Thyroid gland (tissue), 4 donors: ENCODE measurements at regions not wholly inside any gene's neighbourhood (a gene's known extent, or its start where the extent isn't known, plus 50 kb on each side); places are given as distances from the start of the nearest gene placed in this dataset. TPM values are rescaled to one million over a fixed set of nuclear protein-coding genes. Genes with fewer than 3 reads are reported as not detected.
A peak's percentile ranks its signal among the peaks of the same experiment; 100 is the strongest.

ENCODE experiments used
- DNase-seq, 2 donors: peaks; one replicate each; pipeline ENCODE4 v3.0.0-alpha.2; 2019
- H3K27ac ChIP-seq, 3 donors: fragments of 200-600 bp; sonication (generic); 1 replicate in 2 of 3; 2 replicates in 1 of 3; pipeline ENCODE4 v1.5.1; 2016 to 2019; ENCODE audit warnings: mild to moderate bottlenecking in 1 of 3, moderate library complexity in 1 of 3
- H3K27me3 ChIP-seq: fragments of 200-600 bp; sonication (generic); one replicate; pipeline ENCODE4 v1.5.1; 2019
- H3K36me3 ChIP-seq, 2 donors: fragments of 200-600 bp; sonication (generic); one replicate each; pipeline ENCODE4 v1.5.1; 2016 to 2019
- H3K4me1 ChIP-seq, 2 donors: fragments of 200-600 bp; sonication (generic); one replicate each; pipeline ENCODE4 v1.5.1; 2017 to 2019
- H3K4me3 ChIP-seq, 3 donors: fragments of 200-600 bp; sonication (generic); replicated peaks in 1 of 3; 1 replicate in 2 of 3; 2 replicates in 1 of 3; pipeline ENCODE4 v1.5.1; 2016; ENCODE audit warnings: mild to moderate bottlenecking in 1 of 3
- H3K9me3 ChIP-seq: fragments of 200-600 bp; sonication (generic); one replicate; pipeline ENCODE4 v1.5.1; 2017
- CTCF ChIP-seq, 6 experiments: fragments of 200-600 bp in 3 of 6; fragments of 450-650 bp in 3 of 6; sonication (generic) in 3 of 6; IDR thresholded peaks; one replicate each; pipeline ENCODE4 v1.5.1; 2016 to 2019; ENCODE audit warnings: antibody characterized with exemption in 6 of 6, mild to moderate bottlenecking in 2 of 6, inconsistent platforms in 1 of 6, moderate library complexity in 1 of 6
- POLR2A ChIP-seq, 2 donors: fragments of 450-650 bp; IDR thresholded peaks; one replicate each; pipeline ENCODE4 v1.6.1; 2017; ENCODE audit warnings: antibody characterized with exemption in 2 of 2, mild to moderate bottlenecking in 2 of 2, moderate library complexity in 1 of 2
- WGBS, 2 donors: methylation state at CpG; one replicate each; pipeline ENCODE4 v1.1.5; 2017; 5-methylcytosine and 5-hydroxymethylcytosine counted together
- intact Hi-C: fragments of 100-400 bp; cut with DNase I; formaldehyde crosslinking; loops from one replicate; pipeline ENCODE4 v1.15.1; 2023
- microRNA-seq: library from miRNA; unstranded; fragments of <30 nt; microRNA quantifications from one replicate; pipeline ENCODE4, GENCODE V29; 2016
- small RNA-seq: library from RNA; depleted of rRNA; stranded (forward); fragments of <200 nt; gene quantifications from one replicate; pipeline ENCODE3, GENCODE V24; 2016

- WGBS, 2 donors, result 90 to 92% methylated on average over 1 of the region's 1 CpG
- intact Hi-C loops, result no loop called here
- Histone ChIP-seq H3K4me3 (no peak overlapping the region), H3K4me1 (no peaks in the 10 kb centered on the region), H3K36me3 (no peaks in the 10 kb centered on the region), H3K27me3 (no peaks in the 10 kb centered on the region), H3K27ac (no peak overlapping the region), H3K9me3 (no peaks in the 10 kb centered on the region)
- DNase-seq, result no peak
- no peak for TF ChIP-seq CTCF (IDR thresholded peaks at IDR 0.05)
- TF ChIP-seq POLR2A (IDR thresholded peaks at IDR 0.05), result no peak
Observed at GRCh38 chr18:47317824-47318508, 66.5 kb upstream of the SKOR2 start.

GRCh38 chr18:47316924-47317323, 65.5 kb upstream of the SKOR2 start:
- TF ChIP-seq CTCF (IDR thresholded peaks at IDR 0.05), result no peak
- no peak for TF ChIP-seq POLR2A (IDR thresholded peaks at IDR 0.05)
- no peaks in the 10 kb centered on the region for H3K9me3 ChIP-seq
- H3K36me3 ChIP-seq, result no peaks in the 10 kb centered on the region
- no peak for DNase-seq
- H3K4me3 ChIP-seq, result no peak overlapping the region
- H3K27ac ChIP-seq, result no peak overlapping the region
- no peaks in the 10 kb centered on the region for H3K27me3 ChIP-seq
- no peaks in the 10 kb centered on the region for H3K4me1 ChIP-seq
- intact Hi-C loops, result no loop called here
- WGBS, 2 donors, result 87 to 89% methylated on average over 4 of the region's 4 CpGs

- no peak overlapping the region for H3K4me3 ChIP-seq
- no peaks in the 10 kb centered on the region for H3K27me3 ChIP-seq
- TF ChIP-seq POLR2A (IDR thresholded peaks at IDR 0.05) (no peak), CTCF (IDR thresholded peaks at IDR 0.05) (no peak)
- peak in 1 of 2 donors; percentile 5 for DNase-seq
- H3K9me3 ChIP-seq, result no peaks in the 10 kb centered on the region
- H3K27ac ChIP-seq, result no peak overlapping the region
- no peaks in the 10 kb centered on the region for H3K36me3 ChIP-seq
- 31 to 37% methylated on average over 4 of the region's 4 CpGs for WGBS, 2 donors
- intact Hi-C loops, result no loop called here
- H3K4me1 ChIP-seq, result no peaks in the 10 kb centered on the region
Observed at GRCh38 chr18:47313901-47314300, 62.4 kb upstream of the SKOR2 start.

- Histone ChIP-seq H3K36me3 (no peaks in the 10 kb centered on the region), H3K4me3 (no peak overlapping the region), H3K27me3 (no peaks in the 10 kb centered on the region), H3K4me1 (no peaks in the 10 kb centered on the region), H3K9me3 (no peaks in the 10 kb centered on the region), H3K27ac (no peak overlapping the region)
- WGBS, 2 donors, result 90 to 91% methylated on average over 2 of the region's 2 CpGs
- intact Hi-C loops, result no loop called here
- DNase-seq, result no peak
- TF ChIP-seq CTCF (IDR thresholded peaks at IDR 0.05) (no peak), POLR2A (IDR thresholded peaks at IDR 0.05) (no peak)
Observed at GRCh38 chr18:47311585-47311984, 60.1 kb upstream of the SKOR2 start.

Small RNA genes lying in the stretch of these regions (microRNA-seq; reads per million reads assigned to microRNA genes)
- gene MIR4527, result not detected

Small RNA genes lying in the stretch of these regions (small RNA-seq; reads per million reads assigned to genes)
- gene MIR4527, result not detected
